ENCODE measurements at regions not wholly inside any gene's neighbourhood (a gene's known extent, or its start where the extent isn't known, plus 50 kb on each side); places are given as distances from the start of the nearest gene placed in this dataset.

DNA sequence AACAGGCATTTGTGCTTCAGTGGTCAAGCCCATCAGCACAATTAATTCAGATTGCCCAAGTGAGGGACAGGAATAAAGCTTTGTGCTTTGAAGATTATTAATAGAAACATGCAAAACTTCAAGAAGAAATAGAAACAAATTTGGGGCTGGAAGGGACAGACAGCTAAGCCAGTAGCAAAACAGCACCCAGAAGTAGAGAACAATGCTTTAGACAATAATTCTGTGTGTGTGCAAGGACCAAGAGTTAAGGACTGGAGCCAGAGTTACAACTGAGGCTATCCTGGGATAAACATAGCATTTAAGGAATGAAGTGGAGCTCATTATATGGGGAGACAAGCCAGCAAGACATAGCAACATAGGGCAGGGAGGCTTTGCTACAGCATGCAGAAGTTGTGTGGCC, 251.9 kb upstream of the DAB1 start:
- no peak for TF ChIP-seq POLR2A (IDR thresholded peaks at IDR 0.05)
- TF ChIP-seq, protein P1, sequence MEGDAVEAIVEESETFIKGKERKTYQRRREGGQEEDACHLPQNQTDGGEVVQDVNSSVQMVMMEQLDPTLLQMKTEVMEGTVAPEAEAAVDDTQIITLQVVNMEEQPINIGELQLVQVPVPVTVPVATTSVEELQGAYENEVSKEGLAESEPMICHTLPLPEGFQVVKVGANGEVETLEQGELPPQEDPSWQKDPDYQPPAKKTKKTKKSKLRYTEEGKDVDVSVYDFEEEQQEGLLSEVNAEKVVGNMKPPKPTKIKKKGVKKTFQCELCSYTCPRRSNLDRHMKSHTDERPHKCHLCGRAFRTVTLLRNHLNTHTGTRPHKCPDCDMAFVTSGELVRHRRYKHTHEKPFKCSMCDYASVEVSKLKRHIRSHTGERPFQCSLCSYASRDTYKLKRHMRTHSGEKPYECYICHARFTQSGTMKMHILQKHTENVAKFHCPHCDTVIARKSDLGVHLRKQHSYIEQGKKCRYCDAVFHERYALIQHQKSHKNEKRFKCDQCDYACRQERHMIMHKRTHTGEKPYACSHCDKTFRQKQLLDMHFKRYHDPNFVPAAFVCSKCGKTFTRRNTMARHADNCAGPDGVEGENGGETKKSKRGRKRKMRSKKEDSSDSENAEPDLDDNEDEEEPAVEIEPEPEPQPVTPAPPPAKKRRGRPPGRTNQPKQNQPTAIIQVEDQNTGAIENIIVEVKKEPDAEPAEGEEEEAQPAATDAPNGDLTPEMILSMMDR (IDR thresholded peaks at IDR 0.05) = no peak

Data from body of pancreas (tissue), 4 donors.